DND-41 (cell line): ENCODE measurements at regions not wholly inside any gene's neighbourhood (a gene's known extent, or its start where the extent isn't known, plus 50 kb on each side); places are given as distances from the start of the nearest gene placed in this dataset.

Source experiments
- ATAC-seq: fragments of 200-7000 bp; cut with Tn5 transposase; 3 replicates; pipeline ENCODE4 v1.9.1; 2021; ENCODE audit warnings: low read depth; ENCODE audit not compliant: insufficient read depth
- DNase-seq: peaks from one replicate; pipeline ENCODE4 v3.0.0-alpha.2; 2020
- H2AFZ ChIP-seq: 2 replicates; pipeline ENCODE4 v1.6.0; 2012; ENCODE audit warnings: low read depth, low read length
- H3K27ac ChIP-seq: 2 replicates; pipeline ENCODE4 v1.5.1; 2012; ENCODE audit warnings: low read length, inconsistent platforms
- H3K27me3 ChIP-seq: fragments of 200-600 bp; sonication (generic); 2 replicates; pipeline ENCODE4 v1.6.0; 2012; ENCODE audit warnings: low read length, mild to moderate bottlenecking, inconsistent platforms; ENCODE audit not compliant: insufficient read depth, poor library complexity
- H3K36me3 ChIP-seq: 2 replicates; pipeline ENCODE4 v1.5.1; 2012; ENCODE audit warnings: low read length, inconsistent platforms; ENCODE audit not compliant: insufficient read depth
- H3K4me1 ChIP-seq: 2 replicates; pipeline ENCODE4 v1.5.1; 2012; ENCODE audit warnings: mild to moderate bottlenecking, low read length; ENCODE audit not compliant: insufficient read depth
- H3K4me2 ChIP-seq: 2 replicates; pipeline ENCODE4 v1.6.0; 2012; ENCODE audit warnings: mild to moderate bottlenecking, moderate library complexity, low read length, inconsistent platforms; ENCODE audit not compliant: insufficient read depth
- H3K4me3 ChIP-seq, 2 experiments: fragments of 200-600 bp in 1 of 2; shearing (Covaris generic) in 1 of 2; 2 replicates each; pipeline ENCODE4 v1.5.1; 2012 to 2016; ENCODE audit warnings: inconsistent platforms in 2 of 2, low read length in 2 of 2, mild to moderate bottlenecking in 2 of 2, low read depth in 1 of 2, moderate library complexity in 1 of 2
- H3K79me2 ChIP-seq: 2 replicates; pipeline ENCODE4 v1.6.0; 2012; ENCODE audit warnings: low read length, inconsistent platforms; ENCODE audit not compliant: insufficient read depth
- H3K9ac ChIP-seq: 2 replicates; pipeline ENCODE4 v1.6.0; 2012; ENCODE audit warnings: low read depth, mild to moderate bottlenecking, inconsistent platforms, low read length, moderate library complexity
- H3K9me3 ChIP-seq: 2 replicates; pipeline ENCODE4 v1.5.1; 2012; ENCODE audit warnings: low read length, moderate library complexity, mild to moderate bottlenecking, inconsistent platforms; ENCODE audit not compliant: insufficient read depth, severe bottlenecking
- H4K20me1 ChIP-seq: 2 replicates; pipeline ENCODE4 v1.6.0; 2012; ENCODE audit warnings: low read length; ENCODE audit not compliant: insufficient read depth
- EZH2 ChIP-seq: IDR thresholded peaks from 3 replicates; pipeline ENCODE4 v1.6.1; 2012; ENCODE audit warnings: borderline replicate concordance, low read depth, mild to moderate bottlenecking, moderate library complexity, low read length, inconsistent platforms; ENCODE audit not compliant: severe bottlenecking
- TF ChIP-seq, protein P1 (sequence below): IDR thresholded peaks from 2 replicates; pipeline ENCODE4 v1.5.1; 2012; ENCODE audit warnings: borderline replicate concordance, low read length, moderate library complexity, mild to moderate bottlenecking; ENCODE audit not compliant: poor library complexity, severe bottlenecking; ENCODE audit errors: extremely low read depth

DNA sequence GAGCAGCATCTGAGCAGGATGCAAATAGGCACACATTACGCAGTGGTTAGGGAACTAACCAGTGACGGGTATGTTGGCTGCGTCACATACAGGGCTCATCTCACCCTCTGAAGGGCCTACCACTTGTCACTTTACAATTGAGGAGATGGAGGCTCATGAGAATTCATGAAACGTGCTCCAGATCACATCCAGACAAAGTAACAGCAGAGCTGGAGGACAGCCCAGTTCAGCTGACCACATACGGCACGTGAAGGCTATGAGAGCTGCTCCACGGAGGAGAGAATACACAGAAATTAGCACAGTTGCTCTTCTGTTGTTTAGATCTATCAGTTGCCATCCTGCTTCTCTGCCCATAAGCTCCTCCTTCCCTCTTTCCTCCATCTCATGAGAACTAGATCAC lies 78.4 kb downstream of the FAM9B start:
- H3K9me3 ChIP-seq = no peaks in the 10 kb centered on the region
- no peaks in the 10 kb centered on the region for H3K4me1 ChIP-seq
- H3K79me2 ChIP-seq = no peaks in the 10 kb centered on the region
- ATAC-seq (no peak), DNase-seq (no peak)
- H4K20me1 ChIP-seq = no peaks in the 10 kb centered on the region
- H3K27me3 ChIP-seq = no peaks in the 10 kb centered on the region
- no peak overlapping the region for H2AFZ ChIP-seq
- no peak overlapping the region for H3K27ac ChIP-seq
- no peak for TF ChIP-seq EZH2
- TF ChIP-seq, protein P1, sequence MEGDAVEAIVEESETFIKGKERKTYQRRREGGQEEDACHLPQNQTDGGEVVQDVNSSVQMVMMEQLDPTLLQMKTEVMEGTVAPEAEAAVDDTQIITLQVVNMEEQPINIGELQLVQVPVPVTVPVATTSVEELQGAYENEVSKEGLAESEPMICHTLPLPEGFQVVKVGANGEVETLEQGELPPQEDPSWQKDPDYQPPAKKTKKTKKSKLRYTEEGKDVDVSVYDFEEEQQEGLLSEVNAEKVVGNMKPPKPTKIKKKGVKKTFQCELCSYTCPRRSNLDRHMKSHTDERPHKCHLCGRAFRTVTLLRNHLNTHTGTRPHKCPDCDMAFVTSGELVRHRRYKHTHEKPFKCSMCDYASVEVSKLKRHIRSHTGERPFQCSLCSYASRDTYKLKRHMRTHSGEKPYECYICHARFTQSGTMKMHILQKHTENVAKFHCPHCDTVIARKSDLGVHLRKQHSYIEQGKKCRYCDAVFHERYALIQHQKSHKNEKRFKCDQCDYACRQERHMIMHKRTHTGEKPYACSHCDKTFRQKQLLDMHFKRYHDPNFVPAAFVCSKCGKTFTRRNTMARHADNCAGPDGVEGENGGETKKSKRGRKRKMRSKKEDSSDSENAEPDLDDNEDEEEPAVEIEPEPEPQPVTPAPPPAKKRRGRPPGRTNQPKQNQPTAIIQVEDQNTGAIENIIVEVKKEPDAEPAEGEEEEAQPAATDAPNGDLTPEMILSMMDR = no peak
- no peak overlapping the region for H3K4me3 ChIP-seq
- no peaks in the 10 kb centered on the region for H3K36me3 ChIP-seq
- H3K4me2 ChIP-seq = no peak overlapping the region
- H3K9ac ChIP-seq = no peak overlapping the region

DNA sequence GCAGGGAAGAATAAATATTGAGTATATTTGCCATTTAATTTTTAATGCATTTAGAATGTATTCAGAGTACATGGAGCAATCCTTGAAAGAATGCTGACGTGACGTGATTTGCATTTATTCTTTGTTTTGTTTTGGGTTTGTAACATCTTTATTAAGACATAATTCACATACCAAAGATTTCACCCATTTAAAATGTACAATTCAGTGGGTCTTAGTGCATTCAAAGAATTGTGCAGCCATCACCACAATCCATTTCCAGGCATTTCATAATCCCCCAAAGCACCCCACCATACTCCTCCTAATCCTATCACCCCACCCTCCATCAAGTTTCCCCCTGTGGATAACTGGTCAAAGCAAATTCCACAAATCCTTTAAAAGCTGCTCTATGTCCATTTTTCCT lies 87.4 kb downstream of the FAM9B start:
- no peak overlapping the region for H3K27ac ChIP-seq
- H3K4me2 ChIP-seq = no peak overlapping the region
- no peaks in the 10 kb centered on the region for H3K27me3 ChIP-seq
- H3K79me2 ChIP-seq = no peaks in the 10 kb centered on the region
- H3K9ac ChIP-seq = no peak overlapping the region
- no peaks in the 10 kb centered on the region for H3K4me1 ChIP-seq
- no peaks in the 10 kb centered on the region for H3K9me3 ChIP-seq
- H2AFZ ChIP-seq = no peak overlapping the region
- H3K36me3 ChIP-seq = no peaks in the 10 kb centered on the region
- no peak for DNase-seq
- ATAC-seq = no peak
- no peak for TF ChIP-seq EZH2
- TF ChIP-seq, protein P1 = no peak
- no peak overlapping the region for H3K4me3 ChIP-seq
- H4K20me1 ChIP-seq = no peaks in the 10 kb centered on the region

DNA sequence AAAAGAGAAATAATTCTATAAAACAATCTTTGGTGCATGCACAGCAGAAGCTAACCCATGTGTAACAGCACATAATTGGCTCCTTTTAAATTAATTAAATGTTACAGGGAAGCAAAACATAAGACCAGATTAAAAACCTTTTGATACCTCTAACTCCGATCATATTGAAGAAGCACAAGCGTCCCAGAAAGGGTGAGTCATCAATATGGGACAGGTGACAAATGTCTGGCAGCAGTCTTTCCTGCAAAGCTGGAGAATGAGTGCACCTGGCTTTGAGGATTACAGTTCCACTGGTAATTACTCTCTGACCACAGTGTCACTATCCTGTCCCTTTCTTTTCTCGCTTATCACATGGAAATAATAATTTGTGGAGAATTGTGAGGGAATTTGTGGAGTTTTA lies 94.6 kb downstream of the FAM9B start:
- Histone ChIP-seq H3K9ac (no peak overlapping the region), H4K20me1 (no peaks in the 10 kb centered on the region), H3K36me3 (no peaks in the 10 kb centered on the region), H3K4me2 (no peak overlapping the region), H3K27me3 (no peaks in the 10 kb centered on the region), H3K4me1 (no peaks in the 10 kb centered on the region), H2AFZ (no peak overlapping the region), H3K4me3 (no peak overlapping the region), H3K27ac (no peak overlapping the region), H3K9me3 (no peaks in the 10 kb centered on the region), H3K79me2 (no peaks in the 10 kb centered on the region)
- ATAC-seq (no peak), DNase-seq (no peak)
- no peak for TF ChIP-seq EZH2
- TF ChIP-seq, protein P1 = no peak

DNA sequence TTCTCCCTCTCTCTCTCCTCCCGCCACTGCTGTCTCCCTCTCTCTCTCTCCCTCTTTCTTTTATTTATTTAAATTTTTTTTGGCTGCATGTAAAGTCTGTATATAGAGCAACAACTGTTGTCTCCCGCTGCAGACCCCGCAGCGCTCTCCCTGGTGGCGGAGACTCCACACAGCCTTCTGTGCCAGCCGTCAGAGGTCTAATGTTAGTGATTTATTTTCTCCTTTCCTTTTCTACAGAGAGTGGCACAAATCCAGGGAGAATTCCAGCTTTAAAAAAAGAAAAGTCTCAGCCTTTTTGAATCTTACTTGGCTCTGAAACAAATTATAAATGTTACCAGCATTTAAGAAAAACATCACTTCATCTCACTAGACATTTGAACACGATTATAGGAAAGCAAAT lies 106.2 kb downstream of the FAM9B start:
- H2AFZ ChIP-seq = no peak overlapping the region
- no peaks in the 10 kb centered on the region for H3K36me3 ChIP-seq
- H4K20me1 ChIP-seq = no peaks in the 10 kb centered on the region
- no peak for TF ChIP-seq EZH2
- TF ChIP-seq, protein P1 = no peak
- no peaks in the 10 kb centered on the region for H3K79me2 ChIP-seq
- ATAC-seq = no peak
- no peak overlapping the region for H3K9ac ChIP-seq
- no peaks in the 10 kb centered on the region for H3K4me1 ChIP-seq
- DNase-seq = no peak
- H3K9me3 ChIP-seq = no peaks in the 10 kb centered on the region
- H3K4me3 ChIP-seq = no peak overlapping the region
- H3K27me3 ChIP-seq = no peaks in the 10 kb centered on the region
- H3K4me2 ChIP-seq = no peak overlapping the region
- no peak overlapping the region for H3K27ac ChIP-seq
